NCI-H1436 (cell line): ENCODE measurements at regions not wholly inside any gene's neighbourhood (a gene's known extent, or its start where the extent isn't known, plus 50 kb on each side); places are given as distances from the start of the nearest gene placed in this dataset.

ENCODE experiments used
- DNase-seq: peaks from one replicate; lab custom pipeline; 2025; lab: John Stamatoyannopoulos, UW

DNA sequence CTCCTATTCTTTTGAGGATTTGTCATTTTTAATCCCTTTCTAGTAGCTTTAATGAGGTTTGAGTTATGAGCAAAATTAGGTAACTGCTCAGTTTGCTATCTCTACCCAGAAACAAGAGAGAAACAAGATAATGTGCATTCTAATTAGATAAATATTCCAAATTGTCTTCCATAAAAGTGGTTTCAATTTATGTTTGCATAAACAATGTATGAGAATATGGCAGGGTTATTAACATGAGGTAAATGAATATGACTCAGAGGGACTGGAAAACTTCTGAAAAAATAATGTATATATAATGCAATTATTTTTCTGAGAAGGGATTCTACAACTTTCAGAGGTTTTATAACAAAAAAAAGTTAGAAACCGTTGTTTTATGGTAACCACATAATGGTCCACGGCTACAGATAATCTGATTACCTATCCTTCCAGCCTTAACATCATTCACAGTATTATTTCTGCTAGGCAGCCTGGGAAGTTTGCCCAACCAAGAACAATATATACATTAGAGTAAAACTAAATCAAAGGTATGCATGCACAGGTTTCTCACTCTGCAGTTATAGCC is 101.2 kb downstream of the CRPPA start:
- DNase-seq, result no peak

DNA sequence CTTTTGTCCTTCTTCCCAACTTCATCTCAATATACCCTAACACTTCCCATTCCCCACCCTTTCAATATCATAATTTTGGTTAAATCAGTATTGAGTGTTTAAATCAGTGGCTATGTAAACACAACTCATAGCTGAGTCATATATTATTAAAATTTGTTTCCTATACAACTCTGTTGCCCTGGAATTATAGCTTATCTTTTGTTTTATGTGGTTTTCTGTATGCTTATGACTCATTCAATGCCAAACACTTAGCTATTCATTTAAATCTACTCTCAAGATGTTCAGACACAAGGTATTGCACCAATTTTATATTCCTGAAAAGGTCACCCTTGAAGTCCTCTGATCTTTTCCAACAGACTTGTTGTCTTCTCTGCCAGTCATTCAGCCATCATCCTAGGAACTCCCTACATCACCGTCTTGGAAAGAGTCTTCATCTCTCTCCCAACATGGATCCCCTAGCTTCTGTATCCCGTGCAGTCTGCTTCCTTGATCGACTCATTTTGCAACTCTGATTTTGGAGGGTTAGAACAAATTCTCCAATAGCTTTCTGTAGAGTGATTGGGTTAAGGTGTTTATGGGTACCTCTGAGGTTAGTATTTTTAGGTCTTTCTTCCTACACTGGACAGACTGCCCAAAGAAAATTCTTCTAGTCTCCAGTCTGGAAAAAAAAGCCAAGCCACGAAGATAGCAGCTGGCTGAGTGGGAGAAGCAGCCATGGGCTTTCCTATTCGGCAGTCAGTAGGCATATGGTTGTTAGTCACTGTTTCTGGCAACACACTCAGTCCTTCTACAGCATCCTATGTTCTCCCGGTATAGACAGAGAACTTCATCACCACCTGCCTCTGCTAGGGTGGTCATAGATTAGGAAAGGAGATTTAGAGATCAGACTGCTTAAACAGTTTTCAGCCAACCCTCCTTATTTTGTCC is 102.1 kb downstream of the CRPPA start:
- no peak for DNase-seq

DNA sequence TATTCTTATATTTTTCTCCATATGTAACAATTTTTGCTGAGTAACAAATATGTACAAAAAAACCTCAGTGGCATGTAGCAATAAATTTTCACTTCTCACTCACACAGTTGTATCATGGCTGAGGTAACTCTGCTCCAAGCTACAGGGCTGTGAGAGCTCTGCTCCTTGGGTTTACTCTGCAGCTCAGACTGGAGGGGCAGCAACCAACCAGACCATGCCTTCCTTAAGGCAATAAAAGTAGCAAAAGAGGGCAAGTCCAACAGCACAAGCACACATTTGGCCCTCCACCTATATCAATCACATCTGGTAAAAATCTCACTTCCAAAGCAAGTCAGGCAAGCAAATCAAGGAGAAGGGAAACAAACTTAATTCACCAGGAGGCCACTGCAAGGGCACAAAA is 102.9 kb downstream of the CRPPA start:
- no peak for DNase-seq

DNA sequence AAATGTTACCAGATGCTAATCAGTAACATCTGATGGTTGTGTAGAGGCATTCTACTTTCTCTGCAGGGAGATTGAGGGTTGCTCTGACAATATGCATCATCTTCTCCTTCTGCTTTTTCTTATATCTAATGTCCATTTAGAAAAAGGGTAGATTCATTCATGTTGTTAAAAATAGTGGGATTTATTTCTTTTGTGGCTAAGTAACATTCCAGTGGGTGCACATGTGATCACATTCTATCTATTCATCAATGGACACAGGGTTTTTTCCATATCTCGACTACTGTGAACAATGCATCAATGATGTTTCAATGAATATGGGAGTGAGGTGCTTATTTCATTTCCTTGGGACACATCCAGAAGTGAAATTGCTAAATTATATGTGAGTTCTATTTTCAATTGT is 103.9 kb downstream of the CRPPA start:
- no peak for DNase-seq

DNA sequence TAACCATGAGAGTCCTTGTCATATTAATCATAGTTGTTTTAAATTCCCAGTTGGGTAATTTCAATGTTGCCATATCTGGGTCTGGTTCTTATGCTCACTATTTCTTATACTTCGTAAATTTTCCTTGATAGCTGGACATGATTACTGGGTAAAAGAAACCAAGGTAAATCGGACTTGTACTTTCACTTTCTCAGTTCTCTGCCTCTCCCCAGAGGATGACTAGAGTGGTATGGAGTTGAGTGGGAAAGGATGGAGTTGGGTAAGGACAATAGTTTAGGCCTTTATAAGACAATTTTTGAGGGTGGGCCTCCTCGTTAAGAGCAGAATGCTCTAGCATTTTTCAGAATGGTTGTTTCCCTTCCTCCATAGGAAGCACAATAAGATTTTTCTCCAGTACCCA is 106.1 kb downstream of the CRPPA start:
- DNase-seq, result no peak

DNA sequence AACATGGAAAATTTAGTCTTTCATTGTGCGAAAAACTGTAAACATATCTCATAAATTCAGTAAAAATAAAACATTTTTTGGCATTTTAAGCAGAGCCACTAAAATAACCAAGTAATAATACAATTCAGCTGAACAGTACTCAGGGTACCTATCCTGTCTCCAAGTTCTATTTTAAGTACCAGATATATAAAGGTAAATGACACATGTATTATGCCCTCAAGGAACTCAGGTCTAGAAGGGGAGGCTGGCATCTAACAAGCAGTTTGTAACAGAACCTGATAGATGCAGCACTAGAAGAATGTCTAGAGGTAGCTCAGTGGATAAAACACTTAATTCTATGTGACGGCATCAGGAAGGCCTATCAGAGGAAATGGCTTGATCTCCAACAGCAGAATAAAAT is 112.2 kb downstream of the CRPPA start:
- DNase-seq, result no peak

DNA sequence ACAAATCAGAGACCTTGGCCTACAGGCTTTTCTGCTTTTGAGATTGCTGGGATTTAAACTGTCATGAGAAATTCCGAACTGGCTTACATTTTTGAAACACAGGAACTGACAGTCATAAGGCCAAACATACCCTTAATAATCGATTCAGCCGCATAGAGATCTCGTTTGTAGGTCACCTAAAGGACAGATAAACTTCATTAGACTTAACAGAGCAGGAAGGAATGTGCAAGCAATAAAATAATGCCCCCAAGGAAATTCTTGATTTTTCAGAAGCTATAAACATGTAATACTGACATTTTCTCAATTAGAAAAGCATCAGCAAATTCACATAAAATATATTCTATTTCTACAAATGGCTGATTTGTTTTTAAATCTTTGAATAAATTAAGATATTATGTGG is 120.0 kb downstream of the CRPPA start:
- no peak for DNase-seq

DNA sequence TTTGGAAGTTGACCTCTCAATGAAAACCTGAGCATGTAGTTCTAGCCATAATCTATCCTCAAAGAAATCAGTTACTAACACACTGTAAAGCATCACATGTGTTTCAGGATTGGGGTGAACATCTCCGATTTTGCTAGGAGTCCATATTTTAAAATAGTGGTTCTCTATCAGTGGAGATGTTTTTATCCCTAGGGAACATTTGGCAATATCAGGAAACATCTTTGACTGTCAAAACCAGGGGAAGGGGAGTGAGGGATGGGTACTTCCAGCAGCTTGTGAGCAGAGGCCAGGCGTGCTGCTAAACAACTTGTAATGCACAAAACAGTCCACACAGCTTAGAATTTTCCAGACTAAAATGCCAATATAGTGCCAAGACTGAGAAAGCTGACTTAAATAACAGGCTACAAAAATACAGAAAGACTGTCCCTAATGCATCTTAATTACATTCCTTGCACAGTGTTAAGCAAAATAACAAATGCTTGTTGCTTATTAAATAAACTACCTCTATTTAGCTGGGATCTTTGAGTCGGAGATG is 120.9 kb downstream of the CRPPA start:
- no peak for DNase-seq

DNA sequence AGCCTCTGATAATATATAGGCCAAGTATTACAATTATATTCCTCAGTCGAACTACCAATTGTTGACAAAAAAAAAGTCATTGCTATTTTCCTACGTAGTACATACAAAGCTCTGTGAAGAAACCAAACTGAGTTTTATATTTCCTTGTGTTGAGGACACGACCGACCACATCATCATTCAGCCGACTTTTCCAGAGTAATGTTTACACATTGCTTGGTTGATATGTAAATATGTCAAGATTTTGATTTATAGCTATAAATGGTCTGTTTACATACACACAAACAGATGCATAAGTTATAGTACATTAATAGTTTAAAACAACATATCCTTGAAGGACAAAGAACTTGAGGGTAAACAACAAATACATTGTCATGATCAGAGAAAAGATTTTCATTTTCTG is 121.5 kb downstream of the CRPPA start:
- DNase-seq, result no peak

DNA sequence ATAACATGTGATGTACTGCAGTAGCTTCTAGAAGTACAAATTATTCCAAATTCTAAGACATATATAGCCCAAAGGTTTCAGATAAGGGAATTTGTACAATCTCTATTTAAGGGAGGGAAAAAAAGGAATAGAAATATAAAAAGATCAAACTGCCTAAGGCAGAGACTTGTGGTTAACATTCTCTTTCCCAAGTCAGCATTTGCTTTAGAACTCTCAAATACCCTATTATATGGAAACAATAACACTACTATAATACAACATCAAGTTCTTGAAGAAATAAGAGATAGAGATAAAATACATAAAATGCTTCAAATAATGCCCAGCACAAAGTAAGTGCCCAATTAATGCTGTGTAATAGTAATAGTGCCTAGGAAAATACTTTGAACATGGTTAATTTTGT is 123.1 kb downstream of the CRPPA start:
- DNase-seq, result no peak

DNA sequence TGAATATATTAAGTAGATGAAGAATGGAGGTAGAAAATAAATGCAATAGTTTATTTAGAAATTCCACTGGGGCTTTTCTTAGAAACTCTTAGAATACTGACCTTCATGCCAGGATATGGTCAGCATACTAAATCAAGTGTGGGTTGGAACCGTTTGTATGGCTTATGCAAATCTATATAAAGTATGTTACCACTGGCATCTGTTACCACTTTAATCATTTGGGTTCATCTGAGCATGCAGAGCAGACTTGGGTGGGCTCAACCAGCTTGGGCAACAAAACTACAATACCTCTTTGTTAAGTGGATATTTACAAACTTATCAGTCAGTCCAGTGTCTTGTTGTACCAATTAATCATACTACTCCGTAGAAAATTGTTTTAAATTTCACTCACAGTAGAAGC is 125.8 kb downstream of the CRPPA start:
- DNase-seq, result no peak

DNA sequence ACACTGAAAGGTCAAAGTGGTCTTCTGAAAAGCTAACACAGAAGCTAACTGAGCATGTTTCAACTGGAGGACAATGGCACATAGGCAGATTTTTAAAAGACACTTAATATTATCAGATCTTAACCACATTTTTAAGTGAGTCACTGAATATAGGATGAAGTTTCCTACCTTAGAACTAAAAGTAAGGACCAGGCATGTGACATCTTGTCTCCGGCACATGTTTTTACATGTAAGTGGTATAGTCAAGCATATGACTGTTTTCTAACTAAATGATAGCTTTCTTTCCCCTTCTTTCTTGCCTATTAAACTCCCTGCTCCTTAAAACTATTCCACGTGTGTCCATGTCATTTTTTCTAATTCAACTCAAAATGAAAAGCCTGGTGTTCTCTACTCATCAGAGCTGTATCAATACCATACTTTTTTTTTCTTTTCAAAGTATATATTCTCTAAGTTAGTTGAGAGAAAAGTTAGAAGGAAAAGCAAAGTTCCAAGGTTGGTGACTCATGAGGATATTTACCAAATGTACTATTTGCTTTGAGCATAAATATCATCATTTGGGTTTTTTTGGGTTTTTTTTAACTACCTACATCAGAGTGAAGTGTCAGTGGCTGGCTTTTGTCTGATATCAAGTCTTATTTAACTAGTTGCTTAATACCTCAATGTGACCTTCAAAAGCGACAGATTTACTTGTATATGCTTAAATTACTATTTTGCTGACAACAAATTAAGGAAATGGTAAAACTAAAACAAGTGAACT is 127.5 kb downstream of the CRPPA start:
- no peak for DNase-seq

DNA sequence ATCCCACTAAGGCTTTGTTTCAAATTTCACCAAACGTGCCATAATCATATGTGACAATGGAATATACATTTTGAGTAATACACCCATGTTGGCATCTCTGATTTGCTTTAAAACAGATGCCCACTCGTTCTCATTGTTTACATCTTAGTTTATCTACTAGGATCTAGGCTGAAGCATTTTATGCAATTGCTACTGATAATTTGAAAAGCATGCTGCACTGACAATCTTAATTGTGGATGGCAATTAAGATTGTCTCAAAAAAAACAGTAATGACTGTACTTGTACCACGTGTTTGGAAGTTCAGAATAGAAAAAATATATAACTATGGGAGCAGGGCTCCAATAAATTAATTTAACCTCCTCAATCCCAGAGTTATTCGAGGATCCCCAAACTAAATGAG is 136.8 kb downstream of the CRPPA start:
- no peak for DNase-seq

DNA sequence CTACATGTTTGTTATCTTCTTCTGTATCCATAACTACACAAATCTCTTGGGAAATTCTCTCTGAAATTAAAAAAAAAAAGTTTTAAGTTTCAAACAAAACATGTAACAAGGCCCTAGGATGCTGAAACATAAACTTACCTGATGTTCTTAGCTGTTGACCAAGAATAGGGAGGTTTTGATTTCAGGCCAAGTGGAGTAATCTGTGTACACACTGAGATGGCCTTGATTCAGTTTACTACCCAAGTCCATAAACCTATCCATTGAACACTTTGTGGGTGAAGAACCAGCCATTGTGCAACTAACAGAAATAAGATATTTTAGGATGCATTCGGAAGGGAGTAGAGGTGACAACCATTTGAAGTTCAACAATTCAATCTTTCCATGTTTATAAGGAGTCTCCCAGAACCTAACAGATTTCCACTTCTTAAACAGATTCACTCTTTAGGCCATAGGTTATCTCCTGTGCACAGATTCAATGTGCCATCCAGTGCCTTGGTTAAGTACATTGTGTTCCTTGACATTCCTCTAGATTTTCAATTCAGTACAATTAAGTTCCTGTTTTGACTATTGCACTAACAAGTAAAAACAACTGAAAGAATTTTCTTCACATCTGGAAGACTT is 143.1 kb downstream of the CRPPA start:
- DNase-seq, result no peak

DNA sequence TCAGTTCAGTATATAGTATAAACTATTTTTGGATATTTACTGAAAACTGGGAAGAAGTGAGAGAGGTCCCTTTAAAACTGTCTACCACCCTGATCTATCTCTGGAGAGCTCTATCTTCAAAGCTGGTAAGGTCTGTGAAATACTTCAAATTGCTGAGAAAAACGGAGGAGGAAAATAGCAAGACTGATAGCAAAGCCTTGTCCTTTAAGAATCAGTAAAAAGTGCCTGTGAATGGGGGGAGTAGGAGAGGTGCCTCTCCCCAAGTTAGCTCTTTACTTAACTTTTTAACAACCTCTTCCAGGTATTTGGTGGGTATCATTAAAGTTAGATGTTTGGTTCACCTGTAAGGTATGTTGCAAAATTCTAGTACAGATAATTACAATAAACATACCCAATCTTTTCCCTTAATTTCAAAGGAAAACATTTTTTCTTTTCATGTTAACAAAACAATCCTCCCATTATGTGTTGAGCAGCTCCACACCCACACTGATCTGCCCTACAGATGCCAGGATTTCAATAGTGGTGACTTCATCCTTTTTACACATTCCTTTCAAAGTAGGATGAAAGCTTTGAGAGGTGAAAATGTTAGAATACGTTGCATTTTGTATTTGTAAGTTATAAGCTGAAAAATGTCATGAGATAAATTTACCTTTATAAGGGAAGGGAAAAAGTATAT is 149.2 kb downstream of the CRPPA start:
- DNase-seq, result no peak

DNA sequence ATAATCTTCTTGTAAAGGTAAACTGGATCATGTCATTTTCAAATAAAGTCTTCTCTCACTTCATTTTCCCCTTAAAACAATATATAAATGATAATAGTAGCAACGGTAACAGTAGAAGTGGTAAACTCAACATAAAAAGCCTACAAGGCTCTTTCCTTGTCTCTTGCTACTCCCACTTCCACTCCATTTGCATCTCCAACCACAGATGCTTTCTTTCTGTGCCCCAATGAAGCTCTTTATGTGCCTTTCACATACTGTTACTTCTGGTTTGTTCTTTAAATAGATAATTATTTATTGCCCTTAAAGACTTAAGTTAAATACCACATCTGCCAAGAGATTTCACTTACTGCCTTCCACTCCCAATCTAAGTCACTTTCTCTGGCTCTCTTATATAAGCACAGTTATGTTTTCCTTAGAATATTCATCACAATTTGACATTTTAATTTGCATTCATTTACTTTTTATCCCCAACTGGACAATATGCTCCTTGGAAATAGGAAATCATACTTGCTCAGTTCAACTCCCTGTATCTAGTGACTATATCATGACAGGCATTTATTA is 149.9 kb downstream of the CRPPA start:
- DNase-seq, result no peak

DNA sequence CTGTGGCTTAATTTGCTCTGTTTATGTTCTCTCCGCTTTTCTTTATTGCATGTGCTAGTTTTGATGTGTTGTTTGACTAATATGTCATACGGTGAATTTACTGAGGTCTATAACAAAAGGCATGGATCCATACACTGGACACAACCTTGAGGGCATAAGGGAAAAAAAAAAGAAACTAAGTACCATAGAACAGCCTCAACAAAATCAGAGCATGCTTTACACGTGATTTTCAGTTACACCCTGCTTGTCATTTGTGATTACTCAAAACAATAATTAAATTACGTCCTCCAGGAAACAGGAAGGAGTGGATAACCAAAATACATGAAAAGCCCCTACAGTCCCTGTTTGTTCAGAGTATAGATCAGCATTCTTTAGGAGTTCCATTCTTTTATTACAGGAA is 150.5 kb downstream of the CRPPA start:
- DNase-seq, result no peak

DNA sequence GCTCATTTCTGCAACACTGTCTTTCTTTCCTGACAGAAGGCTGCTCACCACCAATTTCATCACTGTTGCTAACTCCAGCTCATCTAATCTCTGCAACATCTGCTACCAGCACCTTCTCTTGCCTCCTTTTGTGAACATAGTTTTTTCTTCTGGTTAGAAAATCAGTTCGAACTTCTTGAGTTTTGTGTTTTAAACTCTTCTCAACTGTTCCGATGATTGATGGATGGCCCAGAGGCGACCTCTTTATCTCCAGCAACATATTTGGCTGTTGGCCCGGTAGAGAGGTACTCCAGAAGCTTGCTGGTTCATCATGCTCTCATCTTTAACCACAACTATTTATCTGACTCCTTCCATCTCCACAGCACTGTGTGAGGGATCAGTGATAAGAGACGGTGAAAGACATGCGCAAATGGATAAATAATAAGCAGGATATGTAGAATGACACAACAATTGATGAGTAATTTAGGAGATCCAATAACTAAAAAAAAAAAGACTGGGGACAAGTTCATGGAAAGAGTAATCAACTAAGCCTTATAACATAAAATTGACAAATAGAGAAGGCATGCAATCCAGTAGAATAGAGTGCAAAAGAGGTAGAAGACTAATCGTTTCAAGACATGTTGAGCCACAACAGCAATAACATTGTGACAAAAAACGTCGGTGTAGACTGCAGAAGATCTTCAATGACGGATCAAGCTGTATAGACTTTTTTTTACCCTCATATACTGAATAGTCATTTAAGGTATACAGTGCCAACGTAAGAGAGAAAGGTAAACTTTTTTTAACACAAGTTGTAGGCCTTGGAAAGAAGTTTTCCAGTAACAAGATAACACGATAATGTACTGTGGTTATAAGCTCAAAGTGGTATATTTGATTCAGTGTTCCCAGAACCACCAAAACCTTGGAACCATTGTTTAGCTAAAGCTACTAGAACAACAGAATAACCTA is 152.2 kb downstream of the CRPPA start:
- no peak for DNase-seq

DNA sequence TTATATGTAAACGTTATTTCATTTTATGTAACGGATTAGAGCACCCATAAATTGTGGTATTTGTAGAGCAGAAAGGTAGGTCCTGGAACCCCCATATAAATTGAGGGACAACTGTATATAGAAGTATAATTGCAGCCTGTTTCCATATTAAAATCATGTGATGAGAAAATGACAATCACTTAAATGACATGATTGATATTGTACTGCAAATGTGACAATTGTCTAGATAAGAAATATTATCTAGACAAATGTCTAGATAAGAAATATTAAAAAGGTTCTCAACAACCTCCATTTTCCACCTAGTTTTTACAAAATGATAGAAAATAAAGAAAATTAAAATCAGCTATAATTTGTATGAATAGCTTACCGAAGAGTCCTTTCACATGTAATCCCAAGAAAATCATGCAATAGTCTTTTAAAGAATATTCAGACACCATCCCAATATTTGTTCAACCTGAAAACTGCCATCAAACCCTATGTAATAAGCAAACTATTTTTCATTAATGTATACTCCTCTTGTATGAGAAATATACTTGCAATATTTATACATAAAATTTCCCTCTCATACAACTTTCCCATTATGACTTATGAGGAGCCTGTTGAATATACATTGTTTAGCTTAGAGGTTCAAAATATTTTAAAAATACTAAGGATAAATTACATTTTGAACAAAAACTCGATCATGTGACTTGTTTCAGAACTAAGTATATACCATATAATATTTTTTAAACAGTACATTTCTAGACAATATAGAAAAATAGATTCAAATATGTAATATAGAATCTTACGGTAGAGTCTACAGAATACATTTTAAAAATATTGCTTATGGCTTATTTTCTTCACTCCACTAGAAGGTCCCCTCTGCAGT is 153.2 kb downstream of the CRPPA start:
- no peak for DNase-seq
